Cardiac fibroblast (primary cell): ENCODE measurements at regions not wholly inside any gene's neighbourhood (a gene's known extent, or its start where the extent isn't known, plus 50 kb on each side); places are given as distances from the start of the nearest gene placed in this dataset.
"Not testable (repeated sequence)": the region's sequence is repeated elsewhere in the genome, so short reads cannot be mapped to it uniquely, and the experiment has no call there.

ENCODE experiments used
- DNase-seq, 2 donors: peaks; one replicate each; pipeline versions ENCODE4 v3.0.0 to v3.0.0-alpha.2; 2010; ENCODE audit warnings: low read depth in 2 of 2
- H3K4me3 ChIP-seq, 2 donors: replicated peaks in 1 of 2; 1 replicate in 1 of 2; 2 replicates in 1 of 2; pipeline ENCODE4 v1.5.1; 2011; ENCODE audit warnings: low read depth in 2 of 2, low read length in 2 of 2, mild to moderate bottlenecking in 2 of 2, moderate library complexity in 1 of 2
- TF ChIP-seq, protein P1 (sequence below): IDR thresholded peaks from one replicate; pipeline ENCODE4 v1.5.1; 2011; ENCODE audit warnings: low read depth, mild to moderate bottlenecking, low read length, inconsistent platforms

DNA sequence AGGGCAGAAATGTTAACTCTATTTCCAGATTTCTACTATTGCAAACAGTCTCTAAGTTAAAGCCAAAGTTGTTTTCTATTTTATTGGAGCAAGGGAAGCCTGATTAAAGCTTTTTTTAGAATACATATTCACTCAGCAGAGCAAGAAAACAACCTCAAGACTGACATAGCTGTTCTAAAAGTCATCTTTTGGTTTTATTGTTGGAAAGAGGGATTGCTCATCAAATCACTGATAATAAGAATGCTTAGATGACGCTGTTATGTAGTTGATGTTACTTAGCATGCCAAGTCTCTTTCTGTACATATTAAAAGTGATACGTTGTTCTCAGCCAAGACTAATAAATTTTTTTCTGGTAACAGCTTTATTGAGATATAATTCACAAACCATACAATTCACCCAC is 172.6 kb upstream of the LAMA2 start:
- H3K4me3 ChIP-seq: no peak overlapping the region
- TF ChIP-seq, protein P1, sequence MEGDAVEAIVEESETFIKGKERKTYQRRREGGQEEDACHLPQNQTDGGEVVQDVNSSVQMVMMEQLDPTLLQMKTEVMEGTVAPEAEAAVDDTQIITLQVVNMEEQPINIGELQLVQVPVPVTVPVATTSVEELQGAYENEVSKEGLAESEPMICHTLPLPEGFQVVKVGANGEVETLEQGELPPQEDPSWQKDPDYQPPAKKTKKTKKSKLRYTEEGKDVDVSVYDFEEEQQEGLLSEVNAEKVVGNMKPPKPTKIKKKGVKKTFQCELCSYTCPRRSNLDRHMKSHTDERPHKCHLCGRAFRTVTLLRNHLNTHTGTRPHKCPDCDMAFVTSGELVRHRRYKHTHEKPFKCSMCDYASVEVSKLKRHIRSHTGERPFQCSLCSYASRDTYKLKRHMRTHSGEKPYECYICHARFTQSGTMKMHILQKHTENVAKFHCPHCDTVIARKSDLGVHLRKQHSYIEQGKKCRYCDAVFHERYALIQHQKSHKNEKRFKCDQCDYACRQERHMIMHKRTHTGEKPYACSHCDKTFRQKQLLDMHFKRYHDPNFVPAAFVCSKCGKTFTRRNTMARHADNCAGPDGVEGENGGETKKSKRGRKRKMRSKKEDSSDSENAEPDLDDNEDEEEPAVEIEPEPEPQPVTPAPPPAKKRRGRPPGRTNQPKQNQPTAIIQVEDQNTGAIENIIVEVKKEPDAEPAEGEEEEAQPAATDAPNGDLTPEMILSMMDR: no peak
- DNase-seq: peak; percentile 38 to 67

DNA sequence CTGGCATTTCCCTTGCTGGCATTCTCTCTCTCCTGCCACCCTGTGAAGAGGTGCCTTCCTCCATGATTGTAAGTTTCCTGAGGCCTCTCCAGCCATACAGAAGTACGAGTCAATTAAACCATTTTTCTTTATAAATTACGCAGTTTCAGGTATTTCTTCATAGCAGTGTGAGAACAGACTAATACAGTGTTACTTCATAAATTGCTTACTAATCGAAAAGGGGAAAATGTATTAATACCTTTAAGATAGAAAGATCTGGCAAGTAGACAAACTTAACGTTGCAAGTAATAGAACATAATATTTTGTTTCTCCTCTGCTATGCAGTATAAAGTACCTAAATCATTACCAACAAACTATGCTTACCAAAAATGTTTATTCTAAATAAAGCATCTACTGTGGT is 178.3 kb upstream of the LAMA2 start:
- no peak for DNase-seq
- TF ChIP-seq, protein P1: no peak
- H3K4me3 ChIP-seq: no peak overlapping the region

DNA sequence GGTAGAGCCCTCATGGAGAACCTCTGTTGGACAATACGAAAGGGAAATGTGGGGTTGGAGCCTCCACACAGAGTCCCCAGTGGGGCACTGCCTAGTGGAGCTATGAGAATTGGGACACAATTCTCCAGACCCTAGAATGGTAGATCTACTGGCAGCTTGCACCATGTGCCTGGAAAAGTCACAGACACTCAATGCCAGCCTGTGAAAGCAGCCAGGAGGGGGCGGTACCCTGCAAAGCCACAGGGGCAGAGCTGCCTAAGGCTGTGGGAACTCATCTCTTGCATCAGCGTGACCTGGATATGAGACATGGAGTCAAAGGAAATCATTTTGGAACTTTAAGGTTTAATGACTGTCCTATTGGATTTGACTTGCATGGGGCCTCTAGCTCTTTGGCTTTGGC is 179.1 kb upstream of the LAMA2 start:
- not testable (repeated sequence) for DNase-seq

DNA sequence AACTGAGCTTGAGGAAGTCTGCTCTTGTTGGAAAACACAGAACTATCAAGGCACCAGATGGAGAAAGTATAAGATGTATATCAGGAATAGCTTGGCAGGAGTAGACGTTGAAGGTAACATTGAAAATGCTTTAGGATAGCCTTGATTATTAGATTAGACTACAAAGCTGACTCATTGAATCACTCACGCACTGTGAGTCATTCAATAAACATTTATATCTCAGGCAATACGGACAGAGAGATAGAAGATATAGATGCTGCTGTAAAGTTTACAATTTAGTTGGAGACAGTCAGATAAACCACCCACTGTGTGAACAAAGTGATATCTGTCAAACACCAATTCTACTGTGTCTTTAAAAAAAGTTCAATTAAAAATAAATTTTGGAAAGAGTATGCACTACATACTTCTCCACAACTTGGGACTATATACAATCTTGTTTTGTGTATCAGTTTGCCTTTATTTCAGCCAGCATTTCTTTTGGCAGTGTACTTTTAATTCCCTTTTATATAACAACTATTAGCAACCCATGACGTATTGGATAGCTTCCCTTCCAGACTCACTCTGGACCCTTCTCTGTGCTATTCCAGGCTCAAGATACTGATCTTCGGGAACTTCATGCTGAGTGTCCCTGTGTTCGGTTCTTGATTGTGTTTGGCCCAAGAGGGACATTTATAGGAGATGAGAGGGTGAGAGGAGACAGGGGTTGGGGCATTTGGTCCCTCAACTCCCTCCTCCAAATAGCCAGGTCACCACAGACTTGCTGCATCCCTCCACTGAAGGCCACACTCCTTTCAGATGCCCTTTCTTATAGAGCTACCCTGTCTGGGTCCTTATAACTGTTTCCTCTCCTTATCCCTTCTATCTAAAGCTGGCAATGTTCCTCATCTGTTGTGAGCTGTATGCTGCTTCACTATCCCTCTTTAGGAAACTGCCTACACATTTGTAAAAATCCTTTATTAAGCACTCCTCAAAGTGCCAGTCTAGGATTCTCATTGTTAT is 176.6 kb upstream of the PTPRK start:
- DNase-seq: peak; percentile 6 to 63
- H3K4me3 ChIP-seq: no peak overlapping the region
- TF ChIP-seq, protein P1: no peak

More for the DNA sequence above, 179.1 kb upstream of the LAMA2 start:
- not testable (repeated sequence) for H3K4me3 ChIP-seq

DNA sequence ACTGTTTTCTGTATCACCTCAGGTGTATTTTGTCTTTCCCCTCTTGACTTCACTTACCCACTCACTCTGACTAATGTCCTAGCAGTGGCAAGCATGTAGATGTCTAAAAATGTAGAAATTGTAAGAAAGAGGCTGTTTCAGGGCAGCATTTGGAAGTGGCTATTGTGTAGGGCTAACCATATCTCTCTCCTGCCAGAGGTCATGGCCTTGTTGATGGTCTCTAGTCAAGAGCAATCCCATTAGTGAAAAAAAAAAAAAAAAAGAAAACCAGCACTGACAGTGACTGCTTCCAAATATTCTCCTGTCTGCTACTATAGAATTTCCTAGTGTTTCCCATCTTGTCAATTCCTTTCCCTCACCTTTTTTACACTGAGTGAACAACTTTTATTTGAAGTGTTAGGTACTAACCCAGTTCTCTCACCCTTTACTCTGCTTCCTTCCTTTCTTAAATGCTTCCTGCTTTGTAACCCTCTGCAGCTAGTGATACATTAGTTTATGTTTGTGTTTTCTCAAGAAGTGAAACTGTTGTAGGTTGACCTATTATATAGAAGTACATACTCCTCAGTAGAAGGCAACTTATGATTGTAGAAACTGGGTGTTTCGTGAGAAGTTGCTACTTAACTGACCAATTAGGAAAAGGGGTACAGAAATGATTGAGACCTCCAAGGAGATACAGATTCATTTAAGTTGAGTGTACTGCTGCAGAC is 174.1 kb upstream of the PTPRK start:
- no peak overlapping the region for H3K4me3 ChIP-seq
- DNase-seq: no peak
- TF ChIP-seq, protein P1: no peak

DNA sequence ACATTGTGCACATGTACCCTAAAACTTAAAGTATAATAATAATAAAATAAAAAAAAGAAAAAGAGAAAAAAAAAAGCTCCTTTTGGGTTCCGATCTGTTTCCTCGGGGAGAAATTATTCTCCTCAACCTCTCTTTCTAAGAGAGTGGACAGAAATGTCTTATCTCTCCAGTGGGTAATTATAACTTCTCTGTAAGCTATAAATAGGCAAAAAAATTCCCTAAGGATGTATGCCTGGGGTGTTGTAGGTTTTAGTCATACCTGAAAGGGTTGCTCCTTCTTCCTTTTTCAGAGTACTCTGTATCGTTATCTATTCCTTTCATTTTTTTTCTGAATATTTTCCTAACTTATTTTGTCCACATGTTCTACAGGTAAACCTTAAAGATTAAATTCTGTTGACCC is 169.7 kb upstream of the PTPRK start:
- H3K4me3 ChIP-seq: no peak overlapping the region
- DNase-seq: no peak
- TF ChIP-seq, protein P1: no peak

DNA sequence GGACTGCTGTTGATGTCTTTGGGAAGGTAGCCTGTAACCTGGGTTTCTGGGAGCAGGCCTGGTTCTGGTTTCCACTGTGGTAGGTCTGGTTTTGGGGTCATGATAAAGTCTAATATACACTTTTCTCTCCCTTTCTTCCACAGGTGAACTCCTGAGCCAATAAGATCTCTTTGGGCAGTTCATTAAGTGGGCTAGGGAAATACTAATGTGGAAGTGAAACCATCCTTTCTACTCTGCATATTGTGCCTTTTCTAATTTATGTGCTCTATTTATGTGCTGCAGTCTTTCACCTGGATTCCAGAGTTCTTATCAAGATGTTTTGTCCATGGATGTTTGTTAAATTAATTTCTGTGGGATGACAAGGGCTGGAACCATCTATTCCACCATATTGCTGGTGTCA is 165.7 kb upstream of the PTPRK start:
- TF ChIP-seq, protein P1: no peak
- no peak overlapping the region for H3K4me3 ChIP-seq
- no peak for DNase-seq
